Astrocyte of the cerebellum (primary cell): ENCODE measurements at regions not wholly inside any gene's neighbourhood (a gene's known extent, or its start where the extent isn't known, plus 50 kb on each side); places are given as distances from the start of the nearest gene placed in this dataset.

ENCODE experiments used
- DNase-seq: peaks from one replicate; pipeline ENCODE4 v3.0.0-alpha.2; 2011; ENCODE audit warnings: low read depth
- H3K4me3 ChIP-seq: 2 replicates; pipeline ENCODE4 v1.5.1; 2011; ENCODE audit warnings: mild to moderate bottlenecking, low read depth, low read length, moderate library complexity
- CTCF ChIP-seq: IDR thresholded peaks from 2 replicates; pipeline ENCODE4 v1.5.1; 2012; ENCODE audit warnings: low read length, low read depth, moderate library complexity, mild to moderate bottlenecking; ENCODE audit errors: missing control alignments
- in situ Hi-C: cut with HindIII; loops from 2 replicates; pipeline ENCODE4 v1.10.0; 2017; ENCODE audit warnings: low sequenced_read_pairs

DNA sequence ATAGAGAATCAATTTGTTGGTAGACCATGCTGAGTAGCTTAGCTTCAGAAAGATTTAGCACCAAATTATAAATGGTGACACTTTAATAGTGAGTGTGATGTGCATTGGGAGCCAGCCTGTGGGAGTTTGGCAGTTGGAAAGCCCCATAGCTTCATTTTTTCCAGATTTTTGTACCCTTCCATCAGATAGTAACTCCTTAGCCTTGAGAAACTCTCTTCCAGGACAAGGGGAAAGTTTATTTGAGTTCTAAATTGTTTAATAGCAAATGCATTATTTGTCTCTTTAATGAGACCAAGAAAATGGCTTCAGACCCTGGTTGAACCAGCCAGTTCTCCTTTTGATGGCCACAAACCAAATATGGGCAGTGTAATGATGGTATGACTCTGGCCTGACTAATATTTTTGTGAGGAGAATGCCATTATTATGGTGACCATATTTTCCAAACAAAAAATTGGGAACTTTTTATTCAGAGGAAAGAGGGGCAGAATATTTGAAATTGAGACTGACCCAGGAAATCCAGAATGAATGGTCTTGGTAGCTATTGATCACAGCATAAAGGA is 49.8 kb downstream of the PLCE1 start:
- DNase-seq, result no peak
- TF ChIP-seq CTCF, result no peak
- in situ Hi-C loops, result no loop called here
- no peak overlapping the region for H3K4me3 ChIP-seq

DNA sequence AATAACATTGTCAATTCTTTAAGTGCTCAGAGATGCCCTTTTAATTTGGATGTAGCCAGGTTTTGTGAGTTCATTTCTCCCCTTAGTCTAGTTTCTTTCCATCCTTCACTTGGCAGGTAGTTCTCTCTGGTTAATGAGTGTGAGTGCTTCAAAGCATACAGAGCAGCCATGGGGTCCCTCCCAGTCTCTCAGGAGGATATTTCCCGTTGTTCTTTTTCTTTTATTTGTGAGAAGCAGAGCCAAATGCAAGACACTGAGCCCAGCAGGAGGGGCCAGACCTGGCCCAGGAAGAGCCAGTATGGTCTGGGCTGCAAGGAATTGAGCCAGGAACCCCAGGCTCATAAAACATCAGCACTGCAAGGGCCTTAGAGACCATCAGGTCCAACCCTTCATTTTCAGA is 52.4 kb downstream of the PLCE1 start:
- no peak for DNase-seq
- no peak for TF ChIP-seq CTCF
- in situ Hi-C loops, result no loop called here
- H3K4me3 ChIP-seq, result no peak overlapping the region

GRCh38 chr10:94047293-94047692 is 53.6 kb downstream of the PLCE1 start:
- H3K4me3 ChIP-seq, result no peak overlapping the region
- in situ Hi-C loops, result no loop called here
- TF ChIP-seq CTCF, result no peak
- no peak for DNase-seq

DNA sequence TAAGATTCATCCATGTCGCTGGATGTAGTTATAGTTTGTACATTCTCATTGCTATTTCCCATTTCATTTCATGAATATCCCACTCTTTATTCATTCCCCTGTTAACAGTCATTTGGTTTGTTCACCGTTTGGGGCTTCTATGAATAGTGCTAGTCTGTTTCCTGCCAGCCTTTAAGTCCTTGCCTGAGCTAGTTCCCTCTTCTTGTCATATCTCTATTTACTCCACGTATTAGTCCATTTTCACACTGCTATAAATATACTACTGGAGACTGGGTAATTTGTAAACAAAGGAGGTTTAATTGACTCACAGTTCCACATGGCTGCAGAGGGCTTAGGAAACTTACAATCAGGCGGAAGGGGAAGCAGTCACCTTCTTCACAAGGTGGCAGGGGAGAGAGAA is 56.2 kb downstream of the PLCE1 start:
- no peak for DNase-seq
- no peak for TF ChIP-seq CTCF
- in situ Hi-C loops, result no loop called here
- H3K4me3 ChIP-seq, result no peak overlapping the region

GRCh38 chr10:94052281-94052680 is 58.5 kb downstream of the PLCE1 start:
- no peak for TF ChIP-seq CTCF
- no peak for DNase-seq
- in situ Hi-C loops, result no loop called here
- no peak overlapping the region for H3K4me3 ChIP-seq

DNA sequence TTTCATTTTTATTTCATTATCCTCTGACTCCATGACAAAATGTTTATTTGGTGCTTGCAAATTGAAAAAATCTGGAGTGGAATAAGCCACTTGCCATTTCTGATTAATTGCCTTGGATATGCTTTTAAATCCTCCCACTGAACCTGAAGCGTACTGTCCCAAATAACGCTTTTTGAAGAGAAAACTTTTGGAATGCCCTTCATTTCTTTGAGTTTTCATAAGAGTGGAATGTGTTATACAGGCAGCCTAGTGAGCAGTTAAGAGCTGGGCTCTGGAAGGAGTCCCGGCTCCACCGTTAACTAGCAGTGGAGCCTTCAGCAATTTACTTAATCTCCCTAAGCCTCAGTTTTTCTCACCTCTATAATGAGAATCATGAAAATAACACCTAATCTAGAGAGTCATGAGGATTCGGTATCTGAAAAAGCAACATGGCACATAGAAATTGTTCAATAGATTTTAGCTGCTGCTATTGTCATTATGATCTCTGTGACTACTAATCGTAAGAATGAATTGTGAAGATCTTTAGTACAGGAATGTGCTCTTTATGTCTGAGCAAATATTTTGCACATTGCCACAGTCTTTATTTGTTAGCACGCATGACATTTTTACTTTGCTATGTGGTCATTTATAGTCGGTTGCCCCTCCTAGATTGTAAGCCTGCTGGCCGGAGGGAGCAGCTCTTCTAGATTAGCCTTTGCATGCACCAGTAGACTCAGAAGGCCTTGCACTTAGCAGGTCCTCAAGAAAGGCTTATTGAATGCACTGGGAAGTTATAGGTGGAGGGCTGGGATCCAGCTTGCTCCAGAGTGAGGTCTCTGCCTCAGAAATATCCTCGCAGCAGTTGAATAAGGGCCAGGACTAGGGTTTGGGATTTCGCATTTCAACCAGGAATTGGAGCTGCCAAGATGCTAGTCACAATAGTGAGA is 59.4 kb downstream of the PLCE1 start:
- in situ Hi-C loops, result no loop called here
- TF ChIP-seq CTCF, result no peak
- H3K4me3 ChIP-seq, result no peak overlapping the region
- DNase-seq, result no peak
